HG02938 (cell line): ENCODE measurements at regions not wholly inside any gene's neighbourhood (a gene's known extent, or its start where the extent isn't known, plus 50 kb on each side); places are given as distances from the start of the nearest gene placed in this dataset.
"Not testable (repeated sequence)": the region's sequence is repeated elsewhere in the genome, so short reads cannot be mapped to it uniquely, and the experiment has no call there.

ENCODE experiments used
- ATAC-seq: cut with Tn5 transposase; IDR thresholded peaks from one replicate; pipeline ENCODE4 v1.9.1; 2021; ENCODE audit warnings: mild to moderate bottlenecking, moderate library complexity; ENCODE audit not compliant: unreplicated experiment

DNA sequence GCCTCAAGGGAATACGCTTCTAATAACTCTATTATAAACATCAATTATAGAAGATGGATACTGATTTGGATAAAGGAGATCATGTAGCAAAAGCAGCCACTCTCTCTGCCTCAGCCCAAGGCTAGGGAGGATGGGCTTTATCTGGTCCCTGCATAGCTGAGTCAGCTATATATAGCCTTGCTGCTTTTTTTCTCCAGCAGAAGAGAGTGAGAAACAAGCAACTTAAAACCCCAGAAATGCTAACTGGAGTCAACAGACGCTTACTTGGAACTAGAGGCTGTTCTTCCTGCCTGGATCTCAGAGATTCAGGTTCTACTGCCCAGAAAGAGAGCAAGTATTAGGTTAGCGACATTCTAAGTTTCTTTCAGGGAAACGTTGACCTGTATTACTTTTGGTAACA is 426.7 kb upstream of the KLHL29 start:
- no peak for ATAC-seq

DNA sequence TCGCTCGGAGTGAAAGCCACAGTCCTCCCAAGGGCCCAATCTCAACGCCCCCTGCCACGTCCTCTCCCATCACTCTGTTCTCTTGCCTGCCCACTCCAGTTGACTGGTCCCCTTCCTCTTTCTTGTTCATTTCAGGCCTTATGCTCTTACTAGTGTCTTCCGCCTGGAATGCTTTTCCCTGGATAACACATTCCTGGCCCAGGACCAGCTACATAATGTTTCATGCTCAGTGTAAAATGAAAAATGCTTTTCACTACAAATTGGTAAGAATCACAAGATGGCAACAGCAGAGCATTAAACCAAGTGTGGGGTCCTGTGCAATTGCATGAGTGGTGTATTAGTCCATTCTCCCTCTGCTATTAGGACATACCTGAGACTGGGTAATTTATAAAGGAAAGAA is 417.2 kb upstream of the KLHL29 start:
- no peak for ATAC-seq

DNA sequence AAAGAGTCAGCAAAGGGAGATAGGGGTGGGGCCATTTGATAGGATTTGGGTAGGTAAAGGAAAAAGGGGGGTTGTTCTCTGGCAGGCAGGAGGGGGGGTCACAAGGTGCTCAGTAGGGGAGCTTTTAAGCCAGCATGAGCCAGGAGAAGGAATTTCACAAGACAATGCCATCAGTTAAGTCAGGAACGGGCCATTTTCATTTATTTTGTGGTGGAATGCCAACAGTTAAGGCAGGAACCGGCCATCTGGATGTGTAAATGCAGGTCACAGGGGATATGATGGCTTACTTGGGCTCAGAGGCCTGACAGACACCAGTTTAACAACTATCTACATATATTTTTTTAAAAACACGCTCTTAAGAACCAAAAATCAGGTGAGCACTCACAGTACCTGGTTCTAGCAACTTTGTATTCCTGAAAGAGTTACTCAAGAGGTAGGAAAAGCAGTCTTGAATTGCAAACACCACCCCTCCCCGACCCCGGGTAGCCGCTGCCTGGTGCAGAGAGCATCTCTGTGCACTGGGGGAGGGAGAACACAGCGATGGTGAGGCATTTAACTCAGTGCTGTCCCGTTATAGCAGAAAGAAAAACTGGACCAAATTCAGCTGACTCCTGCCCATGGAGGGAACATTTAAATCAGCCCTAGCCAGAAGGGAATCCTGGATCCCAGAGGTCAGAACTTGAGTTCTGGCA is 414.5 kb upstream of the KLHL29 start:
- ATAC-seq: no peak

DNA sequence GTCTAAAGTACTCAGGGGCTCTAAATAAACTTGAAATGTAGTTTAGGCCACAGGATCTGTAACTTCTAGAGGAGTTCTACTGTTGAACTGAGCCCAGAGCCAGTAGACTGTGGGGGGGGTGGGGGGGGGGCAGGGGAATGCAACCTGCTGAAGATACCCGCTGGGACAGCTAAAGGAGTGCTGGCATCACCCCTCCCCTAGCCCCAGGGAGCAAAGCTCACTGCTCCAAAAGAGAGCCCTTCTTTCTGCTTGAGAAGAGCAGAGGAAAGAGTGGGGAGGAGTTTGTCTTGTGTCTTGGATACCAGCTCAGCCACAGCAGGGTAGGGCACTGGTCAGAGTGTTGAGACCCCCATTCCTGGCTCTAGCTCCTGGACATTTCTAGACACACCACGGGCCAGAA is 414.0 kb upstream of the KLHL29 start:
- no peak for ATAC-seq

DNA sequence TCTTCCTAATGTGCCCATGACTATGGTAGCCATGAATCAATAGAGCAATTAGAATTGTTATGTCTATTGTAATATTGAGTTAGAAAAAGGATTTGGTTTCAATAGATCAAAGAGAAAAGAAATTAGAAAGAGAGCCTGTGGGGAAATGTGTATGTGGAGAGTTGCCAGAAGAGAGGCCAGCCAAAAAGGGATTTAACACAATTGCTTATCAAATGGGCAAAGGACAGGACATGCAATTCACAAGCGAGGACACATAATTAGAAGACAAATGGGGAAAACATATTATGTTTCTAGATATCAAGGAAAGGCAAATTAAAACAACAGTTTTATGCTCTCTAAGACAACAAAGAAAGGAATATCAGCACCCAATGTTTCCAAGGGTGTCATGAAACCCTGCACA is 403.2 kb upstream of the KLHL29 start:
- ATAC-seq: no peak

DNA sequence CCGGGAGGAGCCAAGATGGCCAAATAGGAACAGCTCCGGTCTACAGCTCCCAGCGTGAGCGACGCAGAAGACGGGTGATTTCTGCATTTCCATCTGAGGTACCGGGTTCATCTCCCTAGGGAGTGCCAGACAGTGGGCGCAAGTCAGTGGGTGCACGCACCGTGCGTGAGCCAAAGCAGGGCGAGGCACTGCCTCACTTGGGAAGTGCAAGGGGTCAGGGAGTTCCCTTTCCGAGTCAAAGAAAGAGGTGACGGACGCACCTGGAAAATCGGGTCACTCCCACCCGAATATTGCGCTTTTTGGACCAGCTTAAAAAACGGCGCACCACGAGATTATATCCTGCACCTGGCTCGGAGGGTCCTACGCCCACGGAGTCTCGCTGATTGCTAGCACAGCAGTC is 400.8 kb upstream of the KLHL29 start:
- ATAC-seq: not testable (repeated sequence)

DNA sequence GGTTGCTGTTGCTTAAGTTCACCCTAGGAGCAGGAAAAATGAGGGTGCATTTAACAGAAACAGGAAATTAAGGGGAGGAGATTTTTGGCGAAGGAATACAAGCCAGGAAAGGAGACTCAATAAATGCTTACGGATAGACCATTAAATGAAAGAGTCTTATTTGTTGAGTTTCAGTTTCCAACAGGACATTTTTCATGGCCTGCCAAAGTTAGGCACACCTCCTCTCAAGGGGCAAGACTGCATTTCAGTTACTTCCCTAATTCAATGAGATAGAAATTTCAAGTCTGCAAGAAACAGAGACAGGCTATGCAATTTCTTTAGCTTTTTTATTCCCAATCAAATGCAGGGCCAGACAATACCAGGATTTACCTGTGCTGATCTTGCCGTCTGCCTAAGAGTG is 394.7 kb upstream of the KLHL29 start:
- no peak for ATAC-seq

DNA sequence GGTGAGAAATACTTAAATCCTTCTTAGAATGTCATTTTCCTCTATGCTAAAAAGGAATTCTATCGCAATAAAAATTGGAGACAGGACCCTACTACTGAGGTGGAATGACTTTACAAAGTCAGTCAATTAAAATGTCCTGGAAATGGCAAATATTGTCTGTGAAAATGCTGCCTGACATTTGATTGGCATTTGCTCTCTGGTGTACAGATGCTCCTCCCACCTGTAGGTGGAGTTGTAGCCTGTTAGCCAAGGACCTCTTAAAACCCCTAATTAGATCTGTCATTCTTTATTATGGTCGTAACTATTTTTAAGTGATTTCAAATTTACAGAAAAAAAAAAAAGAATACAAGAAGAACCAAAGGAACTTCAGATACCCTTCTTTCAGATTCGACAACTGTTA is 393.1 kb upstream of the KLHL29 start:
- no peak for ATAC-seq

DNA sequence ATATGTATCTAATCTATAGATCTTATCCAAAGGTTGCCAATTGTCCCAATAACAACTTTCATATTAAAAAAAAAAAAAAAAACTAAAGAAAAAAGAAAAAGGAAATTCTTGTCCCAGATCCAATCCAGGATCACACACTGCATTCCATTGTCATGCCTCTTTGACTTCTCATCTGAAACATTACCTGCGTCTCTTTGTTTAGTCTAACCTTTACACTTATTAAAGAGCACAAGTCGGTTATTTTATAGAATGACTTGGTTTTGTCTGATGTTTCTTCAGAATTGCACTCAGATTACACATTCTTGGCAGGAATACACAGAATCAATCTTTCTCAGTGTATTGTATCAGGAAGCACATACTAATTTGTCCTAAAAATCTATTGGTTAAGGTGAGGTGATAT is 392.5 kb upstream of the KLHL29 start:
- ATAC-seq: no peak

DNA sequence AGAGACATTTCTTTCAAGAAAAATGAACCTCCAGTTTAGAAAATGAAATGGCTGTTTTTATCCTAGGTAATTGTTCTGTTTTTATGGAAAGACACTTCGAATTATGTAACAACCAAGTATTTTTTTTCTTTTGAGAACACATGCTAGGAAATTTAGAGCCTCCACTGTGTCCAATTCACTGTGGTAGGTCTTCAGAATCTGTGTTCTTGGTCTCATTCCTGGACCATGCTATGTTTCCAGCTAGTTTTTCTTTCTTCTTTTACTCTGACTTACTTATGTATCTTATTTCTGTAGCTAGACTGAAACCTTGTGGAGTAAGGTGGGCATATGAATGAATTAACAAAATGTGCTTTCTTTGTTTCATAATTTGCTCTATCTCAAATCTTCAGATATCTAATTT is 391.7 kb upstream of the KLHL29 start:
- no peak for ATAC-seq

DNA sequence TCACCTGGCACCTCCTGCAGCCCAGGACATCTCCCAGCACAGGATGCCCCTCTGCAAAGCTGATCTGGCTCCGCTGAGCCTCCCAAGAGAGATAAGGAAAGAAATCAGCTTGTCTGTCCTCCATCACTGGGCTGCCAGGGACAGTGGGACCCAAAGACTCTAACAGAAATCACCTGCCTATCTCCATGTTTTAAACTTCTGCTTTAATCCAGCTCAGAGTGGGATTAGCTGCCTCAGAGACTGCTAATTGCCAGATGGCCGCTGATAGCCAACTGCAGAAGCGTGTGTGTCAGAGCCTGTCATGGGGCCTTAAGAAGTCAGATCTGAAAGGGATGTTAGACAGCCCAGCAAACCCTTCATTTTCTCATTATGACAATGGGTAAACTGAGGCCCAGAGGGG is 389.4 kb upstream of the KLHL29 start:
- no peak for ATAC-seq

DNA sequence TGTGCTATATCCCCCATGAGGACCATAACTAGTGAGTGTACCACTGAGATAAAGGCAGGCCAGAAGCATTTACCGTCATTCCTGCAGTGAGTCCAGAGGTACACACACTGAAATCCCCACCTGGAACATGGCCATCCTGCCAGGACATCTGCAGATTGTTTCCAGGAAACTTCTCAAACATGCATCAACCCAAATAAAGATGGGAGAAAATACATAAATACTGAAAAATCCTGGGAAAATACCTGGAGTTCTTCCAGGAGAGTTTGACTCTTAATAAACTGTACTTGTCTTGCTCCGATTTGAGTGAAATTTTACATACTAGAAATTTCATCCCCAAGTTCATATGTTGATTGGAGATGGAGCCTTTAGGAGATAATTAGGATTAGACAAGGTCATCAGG is 388.1 kb upstream of the KLHL29 start:
- no peak for ATAC-seq

DNA sequence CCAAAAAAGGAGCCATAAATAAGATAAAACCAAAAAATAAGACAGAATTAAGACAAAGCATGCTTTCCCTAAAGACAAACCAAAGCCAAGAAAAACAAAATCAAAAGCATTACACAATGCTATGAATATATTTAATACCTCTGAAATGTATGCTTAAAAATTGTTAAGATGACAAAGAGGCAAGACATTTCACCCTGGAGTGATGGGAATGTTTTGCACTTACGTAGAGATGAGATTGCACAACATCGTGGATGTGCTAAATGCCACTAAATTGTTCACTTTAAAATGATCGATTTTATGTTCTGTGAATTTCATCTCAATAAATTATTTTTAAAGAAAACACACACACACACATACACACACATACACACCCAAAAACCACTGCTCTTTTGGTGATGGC is 386.6 kb upstream of the KLHL29 start:
- no peak for ATAC-seq

DNA sequence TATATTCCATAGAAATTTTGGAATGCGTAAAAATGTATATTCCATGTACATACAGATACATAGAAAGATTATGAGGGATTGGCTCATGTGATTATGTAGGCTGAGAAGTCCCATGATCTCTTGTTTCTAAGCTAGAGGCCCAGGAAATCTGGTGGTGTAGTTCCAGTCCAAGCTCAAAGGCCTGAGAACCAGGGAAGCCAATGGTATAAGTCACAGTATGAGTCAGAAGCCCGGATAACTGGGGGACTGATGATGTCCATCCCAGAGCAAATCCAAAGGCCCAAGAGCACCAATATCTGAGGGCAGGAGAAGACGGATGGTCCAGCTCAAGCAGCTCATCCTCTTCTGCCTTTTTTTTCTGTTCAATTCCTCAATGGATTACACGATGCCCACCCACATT is 385.0 kb upstream of the KLHL29 start:
- ATAC-seq: no peak

DNA sequence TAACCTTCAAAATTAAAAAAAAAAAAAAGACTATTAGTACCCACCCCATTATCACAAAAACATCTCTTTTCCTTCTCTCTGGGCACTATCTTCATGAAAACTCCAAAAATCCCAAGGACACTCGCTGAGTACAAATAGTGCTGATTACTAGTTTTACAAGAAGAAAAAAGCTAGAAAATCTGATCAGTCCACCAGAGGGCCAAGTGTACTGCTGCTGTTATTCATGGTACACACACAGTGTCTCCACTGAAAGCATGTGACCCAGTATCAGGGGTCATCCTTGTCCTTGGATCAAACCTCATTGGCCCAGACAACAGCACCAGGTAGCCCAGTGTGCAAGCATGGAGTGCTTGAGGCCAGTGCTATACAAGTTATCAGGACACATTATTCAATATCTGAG is 382.7 kb upstream of the KLHL29 start:
- no peak for ATAC-seq

DNA sequence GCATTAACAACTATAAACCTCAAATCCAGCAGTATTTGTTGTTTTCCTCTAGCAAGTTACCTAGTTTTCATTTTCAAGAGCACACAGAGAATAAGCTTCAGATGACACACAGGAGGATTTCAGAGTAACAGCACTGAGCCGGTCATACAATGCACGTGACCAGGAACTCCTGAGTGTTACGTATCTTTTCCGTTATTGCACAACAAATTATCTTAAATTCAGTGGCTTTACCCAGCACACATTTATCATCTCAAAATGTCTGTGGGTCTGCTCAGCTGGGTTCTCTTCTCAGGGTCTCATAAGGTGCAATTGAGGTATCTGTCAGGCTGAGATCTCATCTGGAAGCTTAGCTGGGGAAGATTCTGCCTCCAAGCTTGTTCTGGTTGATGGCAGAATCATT is 379.5 kb upstream of the KLHL29 start:
- no peak for ATAC-seq

DNA sequence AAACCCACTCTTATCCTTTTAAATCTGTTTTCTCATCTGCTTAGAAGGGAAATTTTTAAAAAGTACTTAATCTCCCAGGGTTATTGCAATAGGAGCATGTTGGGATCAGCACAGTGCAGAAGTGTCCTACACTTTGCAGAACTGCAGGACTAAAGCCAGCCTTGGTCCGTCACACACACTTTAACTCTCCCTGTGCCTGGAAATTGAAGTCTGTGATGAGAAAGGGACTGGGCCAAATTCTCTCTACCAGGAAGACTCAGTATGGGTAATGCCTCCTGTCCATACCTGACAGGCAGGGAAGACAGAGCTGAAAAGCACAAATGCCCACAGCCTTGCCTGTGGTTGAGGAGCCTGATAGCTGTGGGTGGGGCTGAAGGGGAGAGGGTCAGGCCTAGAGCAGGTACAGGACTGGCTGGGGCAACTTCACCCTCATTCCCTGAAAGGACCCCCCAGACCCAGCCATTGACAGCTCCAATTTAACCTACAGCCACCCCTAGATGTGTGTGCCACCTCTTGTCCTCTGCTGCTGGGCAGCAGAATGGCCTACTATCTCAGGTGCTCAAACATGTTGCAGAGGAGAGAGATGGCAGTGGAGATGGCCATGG is 377.2 kb upstream of the KLHL29 start:
- ATAC-seq: no peak

DNA sequence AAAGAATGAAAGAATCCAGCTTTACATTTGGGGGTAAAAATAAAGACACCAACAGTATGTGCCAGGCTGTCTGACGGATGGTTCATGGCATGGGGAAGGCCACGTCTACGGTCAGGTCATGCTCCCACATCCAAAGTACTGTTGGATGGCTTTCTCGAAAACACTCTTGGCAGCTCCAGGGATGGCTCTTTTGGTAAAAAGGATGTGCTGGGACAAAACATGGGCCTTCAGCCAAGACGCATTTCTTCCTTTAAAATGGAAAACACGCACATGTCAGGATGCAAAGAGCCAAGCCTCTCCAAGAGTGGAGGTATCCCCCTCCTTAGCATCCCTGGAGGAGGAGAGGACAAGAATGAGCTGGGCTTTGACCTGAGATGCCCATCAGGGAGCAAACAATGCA is 376.5 kb upstream of the KLHL29 start:
- no peak for ATAC-seq

DNA sequence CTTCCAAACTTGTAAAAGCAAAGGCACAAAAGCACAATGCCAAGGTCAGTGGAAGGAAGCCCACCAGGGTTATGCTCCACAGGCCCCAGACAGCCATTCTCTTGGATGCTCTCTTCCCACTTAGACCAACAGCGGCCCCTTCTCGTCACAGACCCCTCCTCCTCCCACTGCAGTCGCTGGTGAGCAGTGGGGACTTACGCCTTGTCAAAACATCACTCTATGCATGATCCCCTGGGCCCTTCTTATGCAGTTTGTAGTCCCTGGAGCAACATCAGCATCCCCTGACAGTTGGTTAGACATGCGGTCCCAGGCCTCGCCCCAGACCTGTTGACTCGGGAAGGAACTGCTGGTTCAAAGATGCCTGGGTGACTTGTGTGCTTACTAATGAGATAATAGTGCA is 376.0 kb upstream of the KLHL29 start:
- ATAC-seq: no peak

DNA sequence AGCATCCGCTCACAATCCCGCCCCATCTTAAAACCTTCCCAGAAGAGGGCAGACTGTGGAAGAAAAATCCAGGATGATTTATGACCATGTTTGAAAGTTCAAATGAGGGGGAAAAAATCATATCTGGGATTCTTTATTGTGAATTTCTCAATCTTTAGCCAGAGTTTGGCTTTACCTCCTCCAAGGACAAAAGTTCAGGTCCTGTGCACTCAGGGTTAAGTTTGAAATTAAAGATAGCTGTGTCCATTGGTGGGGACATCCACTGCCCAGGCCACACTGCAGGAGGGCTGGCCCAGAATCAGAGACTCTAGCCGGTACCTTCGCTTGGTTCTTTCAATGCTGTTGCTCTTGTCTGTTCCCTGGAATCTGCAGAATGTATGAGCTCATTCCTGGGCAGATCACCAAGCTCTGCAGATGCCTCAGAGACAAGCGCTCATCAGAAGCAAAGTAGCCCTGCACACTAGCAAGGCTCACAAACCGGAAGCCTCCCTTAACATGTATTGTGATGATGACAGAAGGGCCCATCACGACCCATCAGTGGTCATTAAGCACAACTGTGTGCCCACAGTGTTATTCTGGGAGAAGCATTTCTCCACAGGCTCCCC is 375.3 kb upstream of the KLHL29 start:
- no peak for ATAC-seq

DNA sequence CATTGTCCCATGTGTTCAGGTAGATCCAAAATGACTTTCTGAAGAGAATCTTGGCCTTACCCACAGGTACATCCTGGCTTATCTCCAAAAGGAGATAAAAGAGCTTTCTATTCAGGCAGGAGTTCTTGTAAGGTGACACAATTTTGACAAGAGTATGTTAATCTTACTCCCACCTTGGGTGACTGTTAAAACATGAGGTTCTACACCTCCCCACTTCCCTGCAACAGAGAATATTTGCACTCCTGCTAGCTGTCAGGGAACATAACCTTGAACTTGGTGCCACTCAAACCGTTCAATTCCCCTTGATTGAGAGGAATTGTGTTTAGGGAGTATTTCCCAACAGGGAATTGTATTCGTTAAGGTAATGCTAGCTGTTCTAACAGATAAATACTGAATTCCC is 372.5 kb upstream of the KLHL29 start:
- ATAC-seq: no peak

DNA sequence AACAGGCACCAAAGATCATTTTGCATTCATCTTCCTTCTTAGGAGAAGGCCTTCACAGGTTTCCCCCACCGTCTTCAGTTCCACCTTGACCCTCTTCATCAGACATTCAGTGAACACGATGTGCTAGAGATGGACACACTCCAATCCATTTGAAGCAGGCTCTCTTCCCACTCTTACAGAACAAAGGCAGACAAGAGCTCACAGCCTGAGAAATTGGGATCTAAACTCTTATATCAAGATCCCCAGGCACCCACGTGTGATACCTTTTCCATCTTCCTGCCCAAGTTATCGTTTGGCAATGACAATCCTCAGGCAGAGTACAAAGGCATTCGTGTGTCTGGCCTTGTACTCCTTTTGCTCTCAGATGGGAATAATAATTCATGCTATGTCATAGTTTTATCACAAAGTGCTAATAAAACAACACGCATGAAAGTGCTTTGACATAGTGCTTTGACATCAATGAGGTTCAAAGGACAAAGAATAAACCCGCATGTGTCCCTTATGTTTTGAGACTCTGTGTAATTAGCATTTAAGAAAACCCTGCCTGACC is 369.3 kb upstream of the KLHL29 start:
- ATAC-seq: no peak
